ENCODE measurements at regions not wholly inside any gene's neighbourhood (a gene's known extent, or its start where the extent isn't known, plus 50 kb on each side); places are given as distances from the start of the nearest gene placed in this dataset.

- TF ChIP-seq POLR2A (IDR thresholded peaks at IDR 0.05; ENCODE audit: low read depth) (no peak), EP300 (IDR thresholded peaks at IDR 0.05) (no peak)
- TF ChIP-seq, protein P1, sequence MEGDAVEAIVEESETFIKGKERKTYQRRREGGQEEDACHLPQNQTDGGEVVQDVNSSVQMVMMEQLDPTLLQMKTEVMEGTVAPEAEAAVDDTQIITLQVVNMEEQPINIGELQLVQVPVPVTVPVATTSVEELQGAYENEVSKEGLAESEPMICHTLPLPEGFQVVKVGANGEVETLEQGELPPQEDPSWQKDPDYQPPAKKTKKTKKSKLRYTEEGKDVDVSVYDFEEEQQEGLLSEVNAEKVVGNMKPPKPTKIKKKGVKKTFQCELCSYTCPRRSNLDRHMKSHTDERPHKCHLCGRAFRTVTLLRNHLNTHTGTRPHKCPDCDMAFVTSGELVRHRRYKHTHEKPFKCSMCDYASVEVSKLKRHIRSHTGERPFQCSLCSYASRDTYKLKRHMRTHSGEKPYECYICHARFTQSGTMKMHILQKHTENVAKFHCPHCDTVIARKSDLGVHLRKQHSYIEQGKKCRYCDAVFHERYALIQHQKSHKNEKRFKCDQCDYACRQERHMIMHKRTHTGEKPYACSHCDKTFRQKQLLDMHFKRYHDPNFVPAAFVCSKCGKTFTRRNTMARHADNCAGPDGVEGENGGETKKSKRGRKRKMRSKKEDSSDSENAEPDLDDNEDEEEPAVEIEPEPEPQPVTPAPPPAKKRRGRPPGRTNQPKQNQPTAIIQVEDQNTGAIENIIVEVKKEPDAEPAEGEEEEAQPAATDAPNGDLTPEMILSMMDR (IDR thresholded peaks at IDR 0.05): no peak
Measured at GRCh38 chr6:151757506-151757955, 50.0 kb upstream of the ESR1 start.
